ENCODE measurements at regions not wholly inside any gene's neighbourhood (a gene's known extent, or its start where the extent isn't known, plus 50 kb on each side); places are given as distances from the start of the nearest gene placed in this dataset.

DNA sequence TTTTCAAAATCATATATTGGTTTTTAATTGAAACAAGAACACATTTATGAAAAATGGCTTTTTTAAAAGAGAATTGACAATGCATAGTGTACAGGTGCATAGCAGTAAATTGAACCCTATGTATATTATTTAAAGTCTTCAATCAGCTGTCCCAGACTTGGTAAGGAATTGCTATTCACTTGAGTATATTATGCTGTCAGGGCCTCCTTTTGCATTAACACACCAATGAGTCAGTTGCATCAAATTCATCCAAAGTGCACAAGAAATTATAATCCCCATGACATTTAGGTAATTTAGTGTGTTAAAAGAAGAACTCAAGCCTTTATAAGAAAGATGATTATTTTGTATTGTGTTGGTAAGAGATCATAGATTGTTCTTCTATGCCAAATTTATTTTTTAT is 748.8 kb upstream of the RIOK2 start:
- TF ChIP-seq EZH2 (IDR thresholded peaks at IDR 0.05; ENCODE audit: borderline replicate concordance, insufficient read depth, low read depth, low read length, poor library complexity, severe bottlenecking) (no peak), CTCF (IDR thresholded peaks at IDR 0.05) (no peak)
- Histone ChIP-seq H3K4me3 (ENCODE audit: control extremely low read depth in 1 of 5, extremely low read depth in 1 of 5, insufficient read depth in 1 of 5, low read depth in 2 of 5, low read length in 4 of 5) (no peak overlapping the region), H3K9me3 (ENCODE audit: control extremely low read depth in 1 of 3, control insufficient read depth in 2 of 3, insufficient read depth in 1 of 3, low read length in 2 of 3) (no peaks in the 10 kb centered on the region), H3K79me2 (ENCODE audit: control insufficient read depth, insufficient read depth, low read length) (no peaks in the 10 kb centered on the region), H3K27me3 (replicated peaks in 1 of 4; ENCODE audit: control extremely low read depth in 1 of 4, control insufficient read depth in 3 of 4, insufficient read depth in 4 of 4, low read length in 3 of 4) (no peaks in the 10 kb centered on the region), H3K4me2 (replicated peaks; ENCODE audit: low read depth, low read length, poor library complexity, severe bottlenecking) (no peak overlapping the region), H4K20me1 (ENCODE audit: control insufficient read depth, insufficient read depth, low read length, poor library complexity, severe bottlenecking) (no peaks in the 10 kb centered on the region), H2AFZ (ENCODE audit: insufficient read depth, low read depth, low read length, poor library complexity, severe bottlenecking) (no peak overlapping the region), H3K36me3 (replicated peaks in 1 of 2; ENCODE audit: control extremely low read depth in 1 of 2, control insufficient read depth in 1 of 2, extremely low read depth in 1 of 2, insufficient read depth in 2 of 2, low read length in 1 of 2) (no peaks in the 10 kb centered on the region), H3K4me1 (ENCODE audit: control insufficient read depth in 2 of 2, insufficient read depth in 2 of 2, low read length in 2 of 2) (no peaks in the 10 kb centered on the region), H3K27ac (ENCODE audit: low read length in 2 of 2) (no peak overlapping the region), H3K9ac (ENCODE audit: low read length) (no peak overlapping the region)
- ChIA-PET CTCF (no interaction called here), POLR2A (no interaction called here)
- ATAC-seq (ENCODE audit: low read depth), result no peak
- intact Hi-C loops (cut with micrococcal nuclease), result no loop called here
- no peaks in the 10 kb centered on the region for H3K4me1 Mint-ChIP-seq
- H3K27ac Mint-ChIP-seq, result no peak overlapping the region
- peaks cover 2% of the 10 kb centered on the region for H3K9me3 Mint-ChIP-seq (ENCODE audit: insufficient read depth)
- no peak overlapping the region for H3K4me3 Mint-ChIP-seq
- DNase-seq, result no peak
- no peaks in the 10 kb centered on the region for H3K27me3 Mint-ChIP-seq

DNA sequence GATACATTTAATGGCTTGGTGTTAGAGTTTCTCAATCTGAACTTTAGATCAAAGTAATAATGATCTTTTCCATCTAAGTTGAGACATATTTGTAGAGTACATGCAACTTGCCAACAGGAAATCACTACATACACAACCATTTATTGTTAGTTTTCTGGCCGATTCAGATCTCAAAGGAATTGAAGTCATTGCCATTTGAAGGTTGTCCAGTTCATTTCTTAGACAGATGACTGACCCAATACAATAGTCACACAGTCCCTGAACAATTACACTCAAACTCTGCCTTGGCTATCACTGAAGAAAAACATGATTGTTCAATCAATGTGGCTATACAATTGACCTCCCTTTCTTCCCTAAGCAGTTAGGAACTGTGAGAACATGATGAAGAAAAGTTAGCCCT is 753.2 kb upstream of the RIOK2 start:
- Histone ChIP-seq H3K4me1 (ENCODE audit: control insufficient read depth in 2 of 2, insufficient read depth in 2 of 2, low read length in 2 of 2) (no peaks in the 10 kb centered on the region), H3K27me3 (replicated peaks in 1 of 4; ENCODE audit: control extremely low read depth in 1 of 4, control insufficient read depth in 3 of 4, insufficient read depth in 4 of 4, low read length in 3 of 4) (no peaks in the 10 kb centered on the region), H3K9ac (ENCODE audit: low read length) (no peak overlapping the region), H3K27ac (ENCODE audit: low read length in 2 of 2) (no peak overlapping the region), H3K4me2 (replicated peaks; ENCODE audit: low read depth, low read length, poor library complexity, severe bottlenecking) (no peak overlapping the region), H3K79me2 (ENCODE audit: control insufficient read depth, insufficient read depth, low read length) (no peaks in the 10 kb centered on the region), H3K9me3 (ENCODE audit: control extremely low read depth in 1 of 3, control insufficient read depth in 2 of 3, insufficient read depth in 1 of 3, low read length in 2 of 3) (peaks cover 0 to 7% (median 0%) of the 10 kb centered on the region in 3 donors), H3K4me3 (ENCODE audit: control extremely low read depth in 1 of 5, extremely low read depth in 1 of 5, insufficient read depth in 1 of 5, low read depth in 2 of 5, low read length in 4 of 5) (no peak overlapping the region), H2AFZ (ENCODE audit: insufficient read depth, low read depth, low read length, poor library complexity, severe bottlenecking) (no peak overlapping the region), H4K20me1 (ENCODE audit: control insufficient read depth, insufficient read depth, low read length, poor library complexity, severe bottlenecking) (no peaks in the 10 kb centered on the region), H3K36me3 (replicated peaks in 1 of 2; ENCODE audit: control extremely low read depth in 1 of 2, control insufficient read depth in 1 of 2, extremely low read depth in 1 of 2, insufficient read depth in 2 of 2, low read length in 1 of 2) (no peaks in the 10 kb centered on the region)
- Mint-ChIP-seq H3K4me3 (no peak overlapping the region), H3K9me3 (ENCODE audit: insufficient read depth) (no peaks in the 10 kb centered on the region), H3K27me3 (no peaks in the 10 kb centered on the region), H3K4me1 (no peaks in the 10 kb centered on the region), H3K27ac (no peak overlapping the region)
- POLR2A ChIA-PET, result no interaction called here
- intact Hi-C loops (cut with micrococcal nuclease), result no loop called here
- ATAC-seq (ENCODE audit: low read depth) (no peak), DNase-seq (no peak)
- 100% methylated on average over 1 of the region's 1 CpG for WGBS (ENCODE audit: insufficient coverage)
- TF ChIP-seq EZH2 (IDR thresholded peaks at IDR 0.05; ENCODE audit: borderline replicate concordance, insufficient read depth, low read depth, low read length, poor library complexity, severe bottlenecking), result no peak
- TF ChIP-seq CTCF (IDR thresholded peaks at IDR 0.05), result no peak
- CTCF ChIA-PET, result no interaction called here
